PC-3 (cell line): ENCODE measurements at regions not wholly inside any gene's neighbourhood (a gene's known extent, or its start where the extent isn't known, plus 50 kb on each side); places are given as distances from the start of the nearest gene placed in this dataset.

Source experiments
- CTCF ChIP-seq: fragments of 300-600 bp; sonication (generic); conservative IDR thresholded peaks from 2 replicates; pipeline ENCODE4 v1.5.1; 2017; ENCODE audit warnings: antibody characterized with exemption, low read depth, mild to moderate bottlenecking, low read length
- EZH2 ChIP-seq: fragments of 300-600 bp; sonication (generic); IDR thresholded peaks from one replicate; pipeline ENCODE4 v1.6.1; 2017; ENCODE audit warnings: antibody characterized with exemption, mild to moderate bottlenecking, low read length; ENCODE audit not compliant: unreplicated experiment
- EZH2phosphoT487 ChIP-seq: fragments of 300-600 bp; sonication (generic); IDR thresholded peaks from 2 replicates; pipeline ENCODE4 v1.6.1; 2018; ENCODE audit warnings: mild to moderate bottlenecking, antibody characterized with exemption, low read length, borderline replicate concordance

- TF ChIP-seq CTCF (no peak), EZH2 (no peak), EZH2phosphoT487 (no peak)
These were observed 73.2 kb downstream of the SCP2D1 start for GRCh38 chr20:18886756-18887155.
